ENCODE measurements at regions not wholly inside any gene's neighbourhood (a gene's known extent, or its start where the extent isn't known, plus 50 kb on each side); places are given as distances from the start of the nearest gene placed in this dataset.

- DNase-seq = no peak
- Histone ChIP-seq H3K4me1 (no peaks in the 10 kb centered on the region), H3K4me3 (no peak overlapping the region), H3K27ac (no peak overlapping the region), H3K9me3 (no peaks in the 10 kb centered on the region), H3K27me3 (peaks cover 0 to 4% (median 0%) of the 10 kb centered on the region in 4 donors), H3K36me3 (no peaks in the 10 kb centered on the region)
- 47 to 52% methylated on average over 1 of the region's 1 CpG for WGBS, 2 donors
- no peak for TF ChIP-seq CTCF (IDR thresholded peaks at IDR 0.05)
- FAIRE-seq = no peak
- intact Hi-C loops (cut with DNase I) = no loop called here
- no peak for ATAC-seq
Measured at GRCh38 chr20:7220755-7221154, 453.3 kb downstream of the BMP2 start.

- intact Hi-C loops (cut with DNase I) = no loop called here
- TF ChIP-seq CTCF (IDR thresholded peaks at IDR 0.05) = no peak
- WGBS, 2 donors = 43 to 53% methylated on average over 2 of the region's 2 CpGs
- Histone ChIP-seq H3K4me3 (no peak overlapping the region), H3K27me3 (no peaks in the 10 kb centered on the region), H3K4me1 (no peaks in the 10 kb centered on the region), H3K27ac (no peak overlapping the region), H3K36me3 (no peaks in the 10 kb centered on the region), H3K9me3 (no peaks in the 10 kb centered on the region)
- no peak for FAIRE-seq
- DNase-seq = no peak
- no peak for ATAC-seq
Measured at GRCh38 chr20:7226156-7226555, 458.7 kb downstream of the BMP2 start.

- Histone ChIP-seq H3K4me3 (no peak overlapping the region), H3K9me3 (no peaks in the 10 kb centered on the region), H3K36me3 (no peaks in the 10 kb centered on the region), H3K27me3 (no peaks in the 10 kb centered on the region), H3K27ac (no peak overlapping the region), H3K4me1 (no peaks in the 10 kb centered on the region)
- FAIRE-seq (no peak), ATAC-seq (no peak), DNase-seq (no peak)
- TF ChIP-seq CTCF (IDR thresholded peaks at IDR 0.05) = no peak
- intact Hi-C loops (cut with DNase I) = no loop called here
Measured at GRCh38 chr20:7231303-7231702, 463.8 kb downstream of the BMP2 start.

GRCh38 chr20:7232796-7233195 is 465.3 kb downstream of the BMP2 start:
- Histone ChIP-seq H3K27ac (no peak overlapping the region), H3K4me1 (no peaks in the 10 kb centered on the region), H3K4me3 (no peak overlapping the region), H3K9me3 (no peaks in the 10 kb centered on the region), H3K27me3 (no peaks in the 10 kb centered on the region), H3K36me3 (no peaks in the 10 kb centered on the region)
- 45 to 67% methylated on average over 2 of the region's 2 CpGs for WGBS, 2 donors
- FAIRE-seq = no peak
- intact Hi-C loops (cut with DNase I) = no loop called here
- no peak for DNase-seq
- no peak for TF ChIP-seq CTCF (IDR thresholded peaks at IDR 0.05)
- ATAC-seq = no peak

GRCh38 chr20:7237251-7237650 is 469.8 kb downstream of the BMP2 start:
- H3K4me1 ChIP-seq = no peaks in the 10 kb centered on the region
- TF ChIP-seq CTCF (IDR thresholded peaks at IDR 0.05) = no peak
- 59 to 64% methylated on average over 1 of the region's 1 CpG for WGBS, 2 donors
- H3K36me3 ChIP-seq = no peaks in the 10 kb centered on the region
- H3K4me3 ChIP-seq = no peak overlapping the region
- H3K27ac ChIP-seq = no peak overlapping the region
- DNase-seq (no peak), ATAC-seq (no peak), FAIRE-seq (no peak)
- H3K27me3 ChIP-seq = no peaks in the 10 kb centered on the region
- intact Hi-C loops (cut with DNase I) = no loop called here
- H3K9me3 ChIP-seq = no peaks in the 10 kb centered on the region
